DND-41 (cell line): ENCODE measurements at regions not wholly inside any gene's neighbourhood (a gene's known extent, or its start where the extent isn't known, plus 50 kb on each side); places are given as distances from the start of the nearest gene placed in this dataset.

ENCODE experiments used
- ATAC-seq: fragments of 200-7000 bp; cut with Tn5 transposase; 3 replicates; pipeline ENCODE4 v1.9.1; 2021; ENCODE audit warnings: low read depth; ENCODE audit not compliant: insufficient read depth
- DNase-seq: peaks from one replicate; pipeline ENCODE4 v3.0.0-alpha.2; 2020
- H2AFZ ChIP-seq: 2 replicates; pipeline ENCODE4 v1.6.0; 2012; ENCODE audit warnings: low read depth, low read length
- H3K27ac ChIP-seq: 2 replicates; pipeline ENCODE4 v1.5.1; 2012; ENCODE audit warnings: low read length, inconsistent platforms
- H3K27me3 ChIP-seq: fragments of 200-600 bp; sonication (generic); 2 replicates; pipeline ENCODE4 v1.6.0; 2012; ENCODE audit warnings: low read length, mild to moderate bottlenecking, inconsistent platforms; ENCODE audit not compliant: insufficient read depth, poor library complexity
- H3K36me3 ChIP-seq: 2 replicates; pipeline ENCODE4 v1.5.1; 2012; ENCODE audit warnings: low read length, inconsistent platforms; ENCODE audit not compliant: insufficient read depth
- H3K4me1 ChIP-seq: 2 replicates; pipeline ENCODE4 v1.5.1; 2012; ENCODE audit warnings: mild to moderate bottlenecking, low read length; ENCODE audit not compliant: insufficient read depth
- H3K4me2 ChIP-seq: 2 replicates; pipeline ENCODE4 v1.6.0; 2012; ENCODE audit warnings: mild to moderate bottlenecking, moderate library complexity, low read length, inconsistent platforms; ENCODE audit not compliant: insufficient read depth
- H3K4me3 ChIP-seq, 2 experiments: fragments of 200-600 bp in 1 of 2; shearing (Covaris generic) in 1 of 2; 2 replicates each; pipeline ENCODE4 v1.5.1; 2012 to 2016; ENCODE audit warnings: inconsistent platforms in 2 of 2, low read length in 2 of 2, mild to moderate bottlenecking in 2 of 2, low read depth in 1 of 2, moderate library complexity in 1 of 2
- H3K79me2 ChIP-seq: 2 replicates; pipeline ENCODE4 v1.6.0; 2012; ENCODE audit warnings: low read length, inconsistent platforms; ENCODE audit not compliant: insufficient read depth
- H3K9ac ChIP-seq: 2 replicates; pipeline ENCODE4 v1.6.0; 2012; ENCODE audit warnings: low read depth, mild to moderate bottlenecking, inconsistent platforms, low read length, moderate library complexity
- H3K9me3 ChIP-seq: 2 replicates; pipeline ENCODE4 v1.5.1; 2012; ENCODE audit warnings: low read length, moderate library complexity, mild to moderate bottlenecking, inconsistent platforms; ENCODE audit not compliant: insufficient read depth, severe bottlenecking
- H4K20me1 ChIP-seq: 2 replicates; pipeline ENCODE4 v1.6.0; 2012; ENCODE audit warnings: low read length; ENCODE audit not compliant: insufficient read depth
- EZH2 ChIP-seq: IDR thresholded peaks from 3 replicates; pipeline ENCODE4 v1.6.1; 2012; ENCODE audit warnings: borderline replicate concordance, low read depth, mild to moderate bottlenecking, moderate library complexity, low read length, inconsistent platforms; ENCODE audit not compliant: severe bottlenecking
- TF ChIP-seq, protein P1 (sequence below): IDR thresholded peaks from 2 replicates; pipeline ENCODE4 v1.5.1; 2012; ENCODE audit warnings: borderline replicate concordance, low read length, moderate library complexity, mild to moderate bottlenecking; ENCODE audit not compliant: poor library complexity, severe bottlenecking; ENCODE audit errors: extremely low read depth

DNA sequence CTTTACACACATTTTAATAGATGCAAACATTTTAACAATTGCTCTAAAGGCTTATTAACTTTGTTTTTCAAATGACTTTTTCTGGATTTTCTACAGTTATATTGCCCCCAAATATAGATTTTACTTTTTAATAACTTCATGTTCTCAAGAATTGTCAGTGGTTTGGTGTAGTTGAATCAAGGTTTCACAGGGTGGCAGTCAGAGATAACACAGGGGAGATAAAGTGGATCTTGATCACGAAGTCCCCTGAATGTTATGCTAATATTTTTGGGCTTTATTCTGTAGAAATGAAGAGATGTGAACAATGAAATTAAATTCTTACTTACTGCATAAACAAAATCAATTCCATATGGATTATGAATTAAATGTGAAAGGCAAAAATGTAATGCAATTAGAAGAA is 248.1 kb downstream of the AEBP2 start:
- H3K79me2 ChIP-seq, result no peaks in the 10 kb centered on the region
- H3K4me3 ChIP-seq, result no peak overlapping the region
- no peak overlapping the region for H3K9ac ChIP-seq
- H3K9me3 ChIP-seq, result no peaks in the 10 kb centered on the region
- no peaks in the 10 kb centered on the region for H3K27me3 ChIP-seq
- ATAC-seq (no peak), DNase-seq (no peak)
- no peak overlapping the region for H3K4me2 ChIP-seq
- no peaks in the 10 kb centered on the region for H3K36me3 ChIP-seq
- no peak overlapping the region for H2AFZ ChIP-seq
- H4K20me1 ChIP-seq, result no peaks in the 10 kb centered on the region
- peaks cover 15% of the 10 kb centered on the region for H3K4me1 ChIP-seq
- TF ChIP-seq, protein P1, sequence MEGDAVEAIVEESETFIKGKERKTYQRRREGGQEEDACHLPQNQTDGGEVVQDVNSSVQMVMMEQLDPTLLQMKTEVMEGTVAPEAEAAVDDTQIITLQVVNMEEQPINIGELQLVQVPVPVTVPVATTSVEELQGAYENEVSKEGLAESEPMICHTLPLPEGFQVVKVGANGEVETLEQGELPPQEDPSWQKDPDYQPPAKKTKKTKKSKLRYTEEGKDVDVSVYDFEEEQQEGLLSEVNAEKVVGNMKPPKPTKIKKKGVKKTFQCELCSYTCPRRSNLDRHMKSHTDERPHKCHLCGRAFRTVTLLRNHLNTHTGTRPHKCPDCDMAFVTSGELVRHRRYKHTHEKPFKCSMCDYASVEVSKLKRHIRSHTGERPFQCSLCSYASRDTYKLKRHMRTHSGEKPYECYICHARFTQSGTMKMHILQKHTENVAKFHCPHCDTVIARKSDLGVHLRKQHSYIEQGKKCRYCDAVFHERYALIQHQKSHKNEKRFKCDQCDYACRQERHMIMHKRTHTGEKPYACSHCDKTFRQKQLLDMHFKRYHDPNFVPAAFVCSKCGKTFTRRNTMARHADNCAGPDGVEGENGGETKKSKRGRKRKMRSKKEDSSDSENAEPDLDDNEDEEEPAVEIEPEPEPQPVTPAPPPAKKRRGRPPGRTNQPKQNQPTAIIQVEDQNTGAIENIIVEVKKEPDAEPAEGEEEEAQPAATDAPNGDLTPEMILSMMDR, result peak; percentile 28
- TF ChIP-seq EZH2, result no peak
- no peak overlapping the region for H3K27ac ChIP-seq

DNA sequence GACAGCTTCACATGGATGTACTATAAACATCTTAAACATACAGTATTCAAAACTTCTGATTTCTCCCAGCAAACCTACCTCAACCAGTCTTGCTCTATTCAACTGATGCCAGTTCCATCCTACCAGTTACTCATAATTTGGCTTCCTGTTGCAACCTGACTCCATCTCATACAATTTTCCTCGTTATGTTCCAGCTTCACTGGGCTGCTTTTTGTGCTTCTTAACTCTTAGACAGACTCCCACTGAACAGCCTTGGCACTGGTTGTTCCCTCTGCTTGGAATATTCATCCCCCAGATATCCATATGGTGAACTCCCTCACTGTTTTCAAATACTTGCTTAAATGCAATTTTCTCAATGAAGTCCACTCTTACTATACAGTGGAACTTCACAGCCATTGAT is 249.2 kb downstream of the AEBP2 start:
- H3K27ac ChIP-seq, result no peak overlapping the region
- peaks cover 4% of the 10 kb centered on the region; the same call in 1 of the 2 replicates for H3K4me1 ChIP-seq
- TF ChIP-seq, protein P1, result no peak
- TF ChIP-seq EZH2, result no peak
- H3K36me3 ChIP-seq, result no peaks in the 10 kb centered on the region
- H3K9ac ChIP-seq, result no peak overlapping the region
- no peaks in the 10 kb centered on the region for H3K79me2 ChIP-seq
- no peaks in the 10 kb centered on the region for H3K9me3 ChIP-seq
- ATAC-seq (no peak), DNase-seq (no peak)
- no peaks in the 10 kb centered on the region for H4K20me1 ChIP-seq
- no peak overlapping the region for H3K4me2 ChIP-seq
- H2AFZ ChIP-seq, result no peak overlapping the region
- no peak overlapping the region for H3K4me3 ChIP-seq
- no peaks in the 10 kb centered on the region for H3K27me3 ChIP-seq

DNA sequence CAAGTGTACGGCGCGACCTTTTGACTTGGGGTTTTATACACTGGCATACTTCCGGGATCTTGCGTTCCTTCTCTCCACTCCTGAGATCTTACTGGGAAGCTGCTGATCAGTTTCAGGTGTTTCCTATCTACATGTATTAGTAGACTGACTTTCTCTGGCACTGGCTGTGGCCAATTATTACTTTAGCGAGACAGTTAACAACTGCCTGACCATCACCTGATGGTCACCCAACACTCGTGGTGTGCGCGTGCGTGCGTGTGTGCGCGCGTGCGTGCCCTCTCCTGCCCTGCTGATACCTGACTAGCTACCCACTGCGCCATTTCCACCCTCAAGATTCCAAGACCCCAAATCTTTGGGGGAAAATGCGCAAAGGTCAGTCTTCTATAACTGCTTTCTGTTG is 249.9 kb downstream of the AEBP2 start:
- peaks cover 8% of the 10 kb centered on the region; the same call in 1 of the 2 replicates for H3K4me1 ChIP-seq
- no peak for ATAC-seq
- H3K9ac ChIP-seq, result no peak overlapping the region

More for the DNA sequence above, 249.9 kb downstream of the AEBP2 start:
- Histone ChIP-seq H3K36me3 (no peaks in the 10 kb centered on the region), H3K27ac (no peak overlapping the region), H3K27me3 (no peaks in the 10 kb centered on the region), H4K20me1 (no peaks in the 10 kb centered on the region), H3K4me3 (no peak overlapping the region), H3K4me2 (no peak overlapping the region), H2AFZ (no peak overlapping the region), H3K9me3 (no peaks in the 10 kb centered on the region), H3K79me2 (no peaks in the 10 kb centered on the region)
- TF ChIP-seq, protein P1, result no peak
- TF ChIP-seq EZH2, result no peak
- no peak for DNase-seq
